Small intestine (tissue), 7 donors: ENCODE measurements at regions not wholly inside any gene's neighbourhood (a gene's known extent, or its start where the extent isn't known, plus 50 kb on each side); places are given as distances from the start of the nearest gene placed in this dataset.
A peak's percentile ranks its signal among the peaks of the same experiment; 100 is the strongest.
"Not testable (repeated sequence)": the region's sequence is repeated elsewhere in the genome, so short reads cannot be mapped to it uniquely, and the experiment has no call there.

ENCODE experiments used
- DNase-seq, 2 donors: peaks; one replicate each; pipeline versions ENCODE4 v3.0.0 to v3.0.0-alpha.2; 2013
- FAIRE-seq: peaks from 2 replicates; lab custom pipeline; 2012; peaks lifted over from hg19 to GRCh38; lab: Jason Lieb, UNC
- H3K27ac ChIP-seq, 3 donors: one replicate each; pipeline ENCODE4 v1.5.1; 2013; ENCODE audit warnings: low read length in 2 of 3, mild to moderate bottlenecking in 2 of 3, control low read depth in 1 of 3, inconsistent platforms in 1 of 3, low read depth in 1 of 3, moderate library complexity in 1 of 3
- H3K27me3 ChIP-seq, 3 donors: one replicate each; pipeline ENCODE4 v1.6.1; 2013; ENCODE audit warnings: low read length in 3 of 3, inconsistent platforms in 1 of 3; ENCODE audit not compliant: control insufficient read depth in 3 of 3, insufficient read depth in 3 of 3
- H3K36me3 ChIP-seq, 3 donors: one replicate each; pipeline ENCODE4 v1.6.1; 2013; ENCODE audit warnings: low read length in 3 of 3, inconsistent platforms in 1 of 3, low read depth in 1 of 3, mild to moderate bottlenecking in 1 of 3, moderate library complexity in 1 of 3; ENCODE audit not compliant: control insufficient read depth in 3 of 3, insufficient read depth in 2 of 3
- H3K4me1 ChIP-seq, 3 donors: one replicate each; pipeline ENCODE4 v1.6.1; 2013; ENCODE audit warnings: low read length in 2 of 3, inconsistent platforms in 1 of 3, low read depth in 1 of 3, mild to moderate bottlenecking in 1 of 3, moderate library complexity in 1 of 3; ENCODE audit not compliant: control insufficient read depth in 3 of 3, insufficient read depth in 2 of 3
- H3K4me3 ChIP-seq, 3 donors: one replicate each; pipeline ENCODE4 v1.5.1; 2013; ENCODE audit warnings: low read length in 3 of 3, control low read depth in 1 of 3, inconsistent platforms in 1 of 3, low read depth in 1 of 3, mild to moderate bottlenecking in 1 of 3, moderate library complexity in 1 of 3
- H3K9me3 ChIP-seq, 2 donors: one replicate each; pipeline ENCODE4 v1.6.1; 2013; ENCODE audit warnings: low read depth in 1 of 2, low read length in 1 of 2; ENCODE audit not compliant: control insufficient read depth in 2 of 2, insufficient read depth in 1 of 2
- WGBS, 3 donors: extraction: QIAGEN DNeasy Blood & Tissue Kit; methylation state at CpG; one replicate each; pipeline ENCODE4 v1.1.7; 2013; 5-methylcytosine and 5-hydroxymethylcytosine counted together
- donor health status: healthy with polysubstance abuse.
- donor health status: control.
- donor health status: control.
- donor health status: Bipolar disorder and iron deficiency.
- donor health status: healthy.

DNA sequence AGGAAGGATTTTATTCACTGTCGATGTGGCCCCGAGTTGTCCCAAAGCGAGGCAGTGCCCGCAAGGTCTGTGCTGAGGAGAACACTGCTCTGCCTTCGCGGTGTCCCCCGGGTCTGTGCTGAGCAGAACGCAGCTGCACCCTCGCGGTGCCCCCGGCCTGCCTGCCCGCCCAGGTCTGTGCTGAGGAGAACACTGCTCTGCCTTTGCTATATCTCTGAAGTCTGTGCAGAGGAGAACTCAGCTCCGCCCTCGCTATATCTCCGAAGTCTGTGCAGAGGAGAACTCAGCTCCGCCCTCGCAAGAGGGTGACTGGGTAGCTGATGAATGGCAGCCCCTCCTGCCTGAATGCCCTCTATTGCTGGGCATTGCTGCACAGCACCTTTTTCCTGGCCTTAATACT, 249.4 kb upstream of the POTED start:
- H3K4me3 ChIP-seq, DNase-seq, H3K27ac ChIP-seq, FAIRE-seq, H3K9me3 ChIP-seq, H3K27me3 ChIP-seq, H3K4me1 ChIP-seq, H3K36me3 ChIP-seq: not testable (repeated sequence)
- WGBS, 3 donors: 87 to 90% (median 88%) methylated on average over 10 to 17 of the region's 17 CpGs

DNA sequence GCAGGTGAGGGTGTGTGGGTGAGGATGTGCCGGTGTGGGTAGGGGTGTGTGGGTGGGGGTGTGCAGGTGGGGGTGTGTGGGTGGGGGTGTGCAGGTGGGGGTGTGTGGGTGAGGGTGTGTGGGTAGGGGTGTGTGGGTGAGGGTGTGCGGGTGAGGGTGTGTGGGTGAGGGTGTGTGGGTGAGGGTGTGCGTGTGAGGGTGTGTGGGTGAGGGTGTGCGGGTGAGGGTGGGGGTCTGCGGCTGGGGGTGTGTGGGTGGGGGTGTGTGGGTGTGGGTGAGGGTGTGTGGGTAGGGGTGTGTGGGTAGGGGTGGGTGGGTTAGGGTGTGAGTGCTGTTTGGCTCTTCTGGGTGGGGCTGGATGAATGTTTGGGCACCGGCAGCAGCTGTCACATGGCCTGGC, 241.4 kb upstream of the POTED start:
- no peaks in the 10 kb centered on the region for H3K4me1 ChIP-seq

DNA sequence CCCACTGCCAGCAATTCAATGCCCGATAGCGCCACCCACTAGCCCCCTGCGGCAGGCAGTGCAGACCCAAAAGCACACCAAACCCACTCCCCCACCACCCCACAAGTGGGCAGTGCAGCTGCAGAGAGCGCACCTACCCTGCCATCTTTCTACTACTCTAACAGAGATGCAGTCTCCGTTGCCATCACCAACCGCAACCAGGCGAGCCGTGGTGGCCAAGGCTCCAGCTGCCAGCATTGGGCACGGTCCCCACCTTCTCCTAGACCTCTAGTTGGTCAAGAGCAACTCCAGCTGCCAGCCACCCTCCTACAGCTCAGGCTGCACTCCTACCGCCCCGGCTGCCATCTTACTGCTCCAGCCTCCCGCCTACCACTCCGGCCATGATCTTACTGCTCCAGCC, 236.9 kb upstream of the POTED start:
- H3K36me3 ChIP-seq, H3K4me3 ChIP-seq, H3K27me3 ChIP-seq, DNase-seq, H3K4me1 ChIP-seq, FAIRE-seq, H3K9me3 ChIP-seq, H3K27ac ChIP-seq: not testable (repeated sequence)
- WGBS, 3 donors: 91 to 96% (median 95%) methylated on average over 9 to 13 of the region's 13 CpGs

More for the DNA sequence above, 241.4 kb upstream of the POTED start:
- DNase-seq: no peak
- no peak overlapping the region for H3K4me3 ChIP-seq
- H3K9me3 ChIP-seq: no peaks in the 10 kb centered on the region
- no peak overlapping the region for H3K27ac ChIP-seq
- H3K27me3 ChIP-seq: no peaks in the 10 kb centered on the region
- WGBS, 3 donors: 77 to 88% (median 78%) methylated on average over 2 to 6 of the region's 6 CpGs
- no peaks in the 10 kb centered on the region for H3K36me3 ChIP-seq
- no peak for FAIRE-seq

DNA sequence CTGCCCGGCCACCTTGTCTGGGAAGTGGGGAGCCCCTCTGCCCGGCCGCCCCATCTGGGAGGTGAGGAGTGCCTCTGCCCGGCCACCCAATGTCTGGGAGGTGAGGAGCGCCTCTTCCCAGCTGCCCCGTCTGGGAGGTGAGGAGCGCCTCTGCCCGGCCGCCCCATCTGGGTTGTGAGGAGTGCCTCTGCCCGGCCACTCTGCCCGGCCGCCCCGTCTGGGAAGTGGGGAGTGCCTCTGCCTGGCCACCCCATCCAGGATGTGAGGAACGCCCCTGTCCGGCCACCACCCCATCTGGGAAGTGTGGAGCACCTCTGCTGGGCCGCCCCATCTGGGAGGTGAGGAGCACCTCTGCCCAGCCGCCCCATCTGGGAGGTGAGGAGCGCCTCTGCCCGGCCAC, 230.6 kb upstream of the POTED start:
- not testable (repeated sequence) for FAIRE-seq, H3K36me3 ChIP-seq, H3K27ac ChIP-seq, H3K4me1 ChIP-seq, H3K27me3 ChIP-seq, DNase-seq, H3K4me3 ChIP-seq
- WGBS, 3 donors: 85 to 86% (median 86%) methylated on average over 18 to 19 of the region's 19 CpGs
- peaks cover 1 to 11% of the 10 kb centered on the region in 2 donors for H3K9me3 ChIP-seq

DNA sequence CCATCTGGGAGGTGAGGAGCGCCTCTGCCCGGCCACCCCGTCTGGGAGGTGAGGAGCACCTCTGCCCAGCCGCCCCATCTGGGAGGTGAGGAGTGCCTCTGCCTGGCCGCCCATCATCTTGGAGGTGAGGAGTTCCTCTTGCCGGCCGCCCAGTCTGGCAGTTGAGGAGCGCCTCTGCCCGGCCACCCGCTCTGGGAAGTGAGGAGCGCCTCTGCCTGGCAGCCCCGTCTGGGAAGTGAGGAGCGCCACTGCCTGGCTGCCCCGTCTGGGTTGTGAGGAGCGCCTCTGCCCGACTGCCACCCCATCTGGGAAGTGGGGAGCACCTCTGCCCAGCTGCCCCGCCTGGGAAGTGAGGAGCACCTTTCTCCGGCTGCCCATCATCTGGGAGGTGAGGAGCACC, 230.0 kb upstream of the POTED start:
- WGBS, 3 donors: 82 to 85% (median 82%) methylated on average over 16 to 18 of the region's 18 CpGs
- FAIRE-seq, H3K36me3 ChIP-seq, H3K27ac ChIP-seq, H3K4me1 ChIP-seq, H3K27me3 ChIP-seq, H3K4me3 ChIP-seq, DNase-seq: not testable (repeated sequence)
- peaks cover 1 to 11% of the 10 kb centered on the region in 2 donors for H3K9me3 ChIP-seq

DNA sequence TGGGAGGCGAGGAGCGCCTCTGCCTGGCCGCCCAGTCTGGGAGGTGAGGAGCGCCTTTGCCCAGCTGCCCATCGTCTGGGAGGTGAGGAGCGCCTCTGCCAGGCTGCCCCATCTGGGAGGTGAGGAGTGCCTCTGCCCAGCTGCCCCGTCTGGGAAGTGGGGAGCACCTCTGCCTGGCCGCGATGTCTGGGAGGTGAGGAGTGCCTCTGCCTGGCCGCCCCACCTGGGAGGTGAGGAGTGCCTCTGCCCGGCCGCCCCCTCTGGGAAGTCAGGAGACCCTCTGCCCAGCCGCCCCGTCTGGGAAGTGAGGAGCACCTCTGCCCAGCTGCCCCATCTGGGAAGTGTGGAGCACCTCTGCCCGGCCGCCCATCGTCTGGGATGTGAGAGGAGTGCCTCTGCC, 229.0 kb upstream of the POTED start:
- not testable (repeated sequence) for H3K27me3 ChIP-seq, H3K27ac ChIP-seq, FAIRE-seq, H3K36me3 ChIP-seq, H3K4me1 ChIP-seq, DNase-seq, H3K4me3 ChIP-seq
- H3K9me3 ChIP-seq: peaks cover 1 to 11% of the 10 kb centered on the region in 2 donors
- WGBS, 3 donors: 80 to 95% (median 82%) methylated on average over 11 to 17 of the region's 17 CpGs

DNA sequence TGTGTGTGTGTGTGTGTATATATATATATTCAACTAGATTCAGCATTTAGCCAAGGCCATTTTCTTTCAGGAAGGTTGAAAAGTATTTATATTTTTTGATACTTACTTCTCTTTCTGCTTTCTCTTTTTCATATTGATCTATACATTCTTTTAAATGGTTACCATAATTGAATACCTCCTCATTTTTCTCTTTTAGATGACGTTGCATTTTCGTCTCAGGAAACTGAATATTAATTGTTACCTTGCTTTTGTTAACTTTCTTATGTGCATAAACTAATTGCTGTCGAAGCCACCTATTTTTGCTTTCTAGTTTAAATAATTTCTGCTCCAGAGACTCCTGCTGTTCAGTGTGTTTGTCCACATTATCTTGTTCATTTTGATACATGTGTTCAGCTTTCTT, 225.4 kb upstream of the POTED start:
- DNase-seq, H3K4me3 ChIP-seq, H3K27me3 ChIP-seq, H3K27ac ChIP-seq, H3K4me1 ChIP-seq, H3K36me3 ChIP-seq, H3K9me3 ChIP-seq: not testable (repeated sequence)
- FAIRE-seq: peak; percentile 39
- WGBS, 3 donors: 37 to 40% (median 38%) methylated on average over 3 of the region's 3 CpGs

DNA sequence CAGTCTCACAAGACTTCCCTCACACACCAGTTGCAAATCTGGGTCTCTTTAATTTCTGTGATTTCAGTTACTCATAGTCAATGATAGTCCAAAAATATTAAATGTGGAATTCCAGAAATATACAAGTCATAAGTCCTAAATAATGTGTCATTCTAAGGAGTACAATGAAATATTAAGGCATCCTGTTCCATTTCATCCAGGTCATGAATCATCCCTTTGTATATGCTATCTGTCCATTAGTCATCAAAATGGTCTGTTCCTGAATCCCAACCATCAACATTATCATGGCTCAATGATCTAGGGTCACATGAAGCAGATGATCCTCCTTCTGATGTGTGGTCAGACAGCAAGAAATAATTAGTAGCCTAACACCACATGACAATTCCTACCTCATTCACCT, 200.4 kb upstream of the POTED start:
- H3K27me3 ChIP-seq, H3K27ac ChIP-seq, FAIRE-seq, H3K9me3 ChIP-seq, H3K36me3 ChIP-seq, H3K4me3 ChIP-seq, DNase-seq, H3K4me1 ChIP-seq: not testable (repeated sequence)

DNA sequence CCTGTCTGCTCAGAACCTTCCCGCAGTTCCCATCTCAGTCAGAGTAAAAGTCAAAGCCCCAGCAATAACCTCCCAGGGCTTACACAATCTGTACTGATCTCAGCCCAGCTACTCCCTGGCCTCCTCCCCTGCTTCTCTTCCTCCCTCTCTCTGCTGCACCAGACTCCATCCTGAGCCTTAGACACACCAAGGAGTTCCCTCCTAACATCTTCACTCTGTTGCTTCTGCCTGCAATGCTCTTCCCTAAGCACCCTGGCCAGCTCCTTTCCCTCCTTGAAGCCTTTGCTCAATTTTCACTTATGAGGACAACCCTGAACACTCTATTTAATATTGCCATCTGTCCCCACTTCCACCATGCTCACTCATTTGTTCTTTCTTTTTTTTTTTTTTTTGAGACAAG, 173.7 kb upstream of the POTED start:
- H3K4me3 ChIP-seq, DNase-seq, H3K9me3 ChIP-seq, H3K27ac ChIP-seq, H3K4me1 ChIP-seq, FAIRE-seq, H3K27me3 ChIP-seq, H3K36me3 ChIP-seq: not testable (repeated sequence)
- 59 to 85% (median 65%) methylated on average over 1 of the region's 1 CpG for WGBS, 3 donors
